DMS153 (cell line): ENCODE measurements at regions not wholly inside any gene's neighbourhood (a gene's known extent, or its start where the extent isn't known, plus 50 kb on each side); places are given as distances from the start of the nearest gene placed in this dataset.

ENCODE experiments used
- DNase-seq: peaks from one replicate; lab custom pipeline; 2025; lab: John Stamatoyannopoulos, UW

DNA sequence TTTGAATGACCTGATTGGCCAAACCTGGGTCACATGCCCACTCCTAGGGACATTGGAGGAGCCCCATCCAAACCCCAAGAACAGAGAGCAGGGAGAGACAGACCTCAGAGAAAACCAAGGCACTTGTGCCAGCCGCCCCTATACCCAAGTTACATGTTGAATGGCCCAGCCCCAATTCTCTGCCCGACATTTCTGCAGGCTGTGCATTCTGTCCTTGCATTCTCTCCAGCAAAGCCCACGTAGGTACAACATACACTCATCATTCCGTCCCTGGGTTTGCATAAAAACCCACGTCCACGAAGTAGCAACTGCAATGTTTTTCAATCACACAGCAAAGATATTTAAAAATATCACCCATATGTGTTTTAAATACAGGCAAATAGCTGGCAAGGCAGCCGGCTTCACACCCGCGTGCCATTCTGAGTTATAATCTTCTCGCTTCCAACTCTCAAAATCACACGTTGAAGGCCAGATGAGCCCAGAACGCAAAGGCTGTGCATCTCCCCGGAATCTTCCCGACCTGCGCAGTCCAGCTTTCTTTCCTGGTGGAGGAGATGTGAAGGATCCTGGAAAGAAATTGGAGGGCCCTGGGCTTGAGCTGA, 91.7 kb upstream of the MYL2 start:
- DNase-seq, result no peak

DNA sequence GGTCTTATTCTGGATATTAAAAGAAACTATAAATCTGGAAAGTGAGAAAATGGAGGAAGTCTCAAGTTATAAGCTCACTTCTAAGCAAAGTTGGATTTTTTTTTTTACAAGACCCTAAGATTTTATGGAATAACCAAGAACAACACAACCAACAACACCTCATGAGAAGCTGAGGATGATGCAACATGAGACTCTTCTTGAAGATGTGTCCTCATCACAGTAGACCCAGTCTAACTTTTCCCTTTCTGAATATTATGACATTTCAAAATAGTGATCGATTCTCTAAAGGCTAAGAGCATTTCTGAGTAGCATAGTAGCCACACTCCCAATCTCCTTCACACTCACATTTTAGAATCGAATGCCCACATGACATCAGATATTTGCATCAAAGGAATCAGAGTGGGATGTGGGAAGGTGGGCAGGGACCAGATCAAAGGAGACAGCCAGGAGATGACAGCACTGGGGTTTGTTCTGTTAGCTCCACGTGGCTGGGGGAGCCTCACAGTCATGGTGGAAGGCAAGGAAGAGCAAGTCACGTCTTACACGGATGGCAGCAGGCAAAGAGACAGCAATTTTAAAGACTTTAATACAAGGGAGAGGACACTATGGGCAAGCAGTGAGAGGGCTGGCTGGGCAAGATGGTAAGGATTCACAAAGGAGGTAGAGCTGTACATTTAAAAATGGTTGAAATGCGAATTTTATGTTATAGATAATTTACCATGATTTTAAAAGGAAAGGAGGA, 90.7 kb upstream of the MYL2 start:
- no peak for DNase-seq

DNA sequence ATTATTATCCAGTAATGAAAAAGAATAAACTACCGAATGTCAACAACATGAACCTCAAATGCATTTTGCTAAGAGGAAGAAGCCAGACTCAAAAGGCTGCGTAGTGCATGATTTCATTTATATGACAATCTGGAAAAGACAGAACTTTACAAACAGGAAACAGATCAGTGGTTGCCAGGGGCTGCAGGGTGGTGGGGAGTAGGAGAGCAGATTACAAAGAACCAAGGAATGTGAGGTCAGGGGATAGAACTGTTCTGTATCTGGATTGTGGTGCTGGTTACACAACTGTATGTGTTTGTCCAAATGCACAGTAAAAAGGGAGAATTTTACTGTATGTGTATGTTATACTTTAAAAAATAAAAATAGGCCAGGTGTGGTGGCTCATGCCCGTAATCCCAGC, 89.7 kb upstream of the MYL2 start:
- no peak for DNase-seq

DNA sequence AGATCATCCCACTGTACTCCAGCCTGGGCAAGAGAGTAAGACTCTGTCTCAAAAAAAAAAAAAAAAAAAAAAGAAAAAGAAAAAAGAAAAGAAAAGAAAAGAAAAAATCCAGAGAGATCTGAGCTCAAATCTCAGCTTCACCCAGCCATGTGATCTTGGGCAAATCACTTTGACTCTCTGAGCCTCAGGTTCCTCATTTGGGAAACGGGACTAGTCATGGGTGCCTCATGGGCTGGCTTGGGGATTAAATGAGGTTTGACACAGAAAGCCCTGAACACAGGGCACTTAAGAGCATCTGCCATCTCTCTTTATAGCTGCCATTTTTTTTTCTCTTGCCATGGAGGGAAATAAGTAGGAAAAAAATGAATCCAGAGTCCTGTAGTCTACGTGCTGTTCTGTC, 86.2 kb upstream of the MYL2 start:
- no peak for DNase-seq

- DNase-seq, result no peak
Observed at GRCh38 chr12:110998971-110999370, 78.6 kb upstream of the MYL2 start.

DNA sequence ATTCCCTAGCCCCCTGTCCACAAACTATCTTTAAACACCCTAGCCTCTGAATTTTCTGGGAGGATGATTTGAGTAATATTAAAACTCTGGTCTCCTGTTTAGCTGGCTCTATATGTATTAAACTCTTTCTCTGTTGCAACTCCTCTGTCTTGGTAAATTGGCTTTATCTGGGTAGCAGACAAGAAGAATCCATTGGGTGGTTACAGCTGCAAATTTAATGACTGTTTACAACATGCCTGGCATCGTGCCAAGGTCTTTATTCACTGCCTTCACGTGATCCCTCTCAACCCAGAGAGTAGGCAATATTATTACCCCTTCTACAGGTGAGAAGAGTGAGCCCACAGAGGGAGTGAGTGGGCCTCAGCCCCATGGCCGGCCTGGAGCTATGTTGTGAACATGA, 77.8 kb upstream of the MYL2 start:
- no peak for DNase-seq

DNA sequence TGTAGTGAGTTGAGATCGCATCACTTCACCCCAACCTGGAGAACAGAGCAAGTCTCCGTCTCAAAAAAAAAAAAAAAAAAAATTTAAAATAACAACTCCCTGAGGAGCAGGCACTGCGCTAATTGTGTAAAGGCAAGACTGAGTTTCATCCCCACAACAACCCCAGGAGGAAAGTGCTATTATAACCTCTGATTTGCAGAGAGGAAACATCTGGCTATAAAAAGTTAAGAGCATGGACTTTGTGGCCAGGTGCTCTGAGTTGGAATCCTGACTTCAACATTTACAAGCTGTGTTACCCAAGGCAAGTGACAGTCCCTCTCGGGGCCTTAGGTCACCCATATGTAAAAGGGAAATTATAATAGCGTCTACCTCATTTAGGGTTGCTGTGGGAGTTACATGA, 76.0 kb upstream of the MYL2 start:
- DNase-seq, result no peak

GRCh38 chr12:110995615-110996014, 75.2 kb upstream of the MYL2 start:
- no peak for DNase-seq

GRCh38 chr12:110995016-110995415, 74.6 kb upstream of the MYL2 start:
- DNase-seq, result no peak

DNA sequence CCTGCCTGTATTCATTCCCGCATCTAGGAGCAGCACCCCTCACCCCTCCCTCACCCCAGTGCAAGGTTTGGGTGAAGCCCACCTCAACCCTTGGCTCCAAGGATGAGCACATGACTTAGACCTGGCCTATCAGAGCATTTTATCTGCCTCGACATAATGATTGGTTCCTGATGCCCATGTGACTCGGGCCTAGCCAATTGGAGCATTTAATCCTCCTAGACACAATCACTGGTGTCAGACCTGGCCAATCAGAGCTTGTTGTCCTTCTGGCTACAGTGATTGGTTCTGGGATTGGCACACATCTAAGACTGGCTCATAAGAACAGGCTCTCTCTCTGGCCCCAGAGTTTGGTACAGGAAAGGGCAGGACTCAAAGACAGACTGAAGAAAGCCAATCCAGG, 73.1 kb upstream of the MYL2 start:
- DNase-seq, result no peak

- DNase-seq, result no peak
Observed at GRCh38 chr12:110992909-110993308, 72.5 kb upstream of the MYL2 start.

DNA sequence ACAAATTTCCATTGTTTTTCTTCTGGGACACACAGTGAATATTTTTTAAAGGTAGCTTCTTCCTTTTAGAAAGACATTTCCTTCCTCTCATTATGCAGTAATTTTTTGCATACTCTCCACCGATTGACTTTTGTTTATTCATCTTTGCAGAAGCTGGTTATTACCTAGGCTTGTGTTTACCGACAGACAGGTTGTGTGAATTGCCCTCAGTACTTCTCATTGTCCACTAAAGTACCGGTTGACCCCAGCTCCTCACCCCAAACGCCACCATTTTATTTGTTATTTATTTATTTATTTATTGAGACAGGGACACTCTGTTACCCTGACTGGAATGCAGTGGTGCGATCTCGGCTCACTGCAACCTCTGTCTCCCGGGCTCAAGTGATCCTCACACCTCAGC, 63.4 kb upstream of the MYL2 start:
- DNase-seq, result no peak

GRCh38 chr12:110972866-110973265, 52.5 kb upstream of the MYL2 start:
- no peak for DNase-seq

GRCh38 chr12:110971936-110972335, 51.6 kb upstream of the MYL2 start:
- DNase-seq, result no peak

GRCh38 chr12:110971189-110971920, 51.0 kb upstream of the MYL2 start:
- DNase-seq, result no peak
